HG03378 (cell line): ENCODE measurements at regions not wholly inside any gene's neighbourhood (a gene's known extent, or its start where the extent isn't known, plus 50 kb on each side); places are given as distances from the start of the nearest gene placed in this dataset.

ENCODE experiments used
- ATAC-seq: cut with Tn5 transposase; IDR thresholded peaks from one replicate; pipeline ENCODE4 v1.9.1; 2021; ENCODE audit warnings: mild to moderate bottlenecking, moderate library complexity; ENCODE audit not compliant: unreplicated experiment

GRCh38 chr14:99065551-99065950 is 206.4 kb downstream of the BCL11B start:
- no peak for ATAC-seq

DNA sequence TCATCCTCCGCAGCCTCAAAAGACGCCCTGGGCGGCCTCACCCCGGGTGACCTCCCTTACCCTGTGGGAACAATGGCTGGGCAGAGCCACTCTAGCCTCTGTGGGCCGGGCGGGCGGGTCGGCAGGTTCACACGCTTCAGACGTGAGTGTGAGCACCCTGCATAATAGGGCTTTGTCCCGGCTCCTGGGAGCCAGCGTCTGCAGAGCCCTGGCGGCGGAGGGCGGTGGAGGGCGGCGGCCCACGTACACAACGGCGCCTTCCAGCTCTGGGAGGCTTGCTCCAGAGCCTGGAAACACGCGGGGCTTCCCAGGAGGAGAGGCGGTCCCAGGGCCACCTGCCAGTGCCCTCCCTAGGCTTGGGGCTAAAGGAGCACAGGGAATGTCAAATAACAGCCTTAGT is 205.6 kb downstream of the BCL11B start:
- ATAC-seq: no peak

DNA sequence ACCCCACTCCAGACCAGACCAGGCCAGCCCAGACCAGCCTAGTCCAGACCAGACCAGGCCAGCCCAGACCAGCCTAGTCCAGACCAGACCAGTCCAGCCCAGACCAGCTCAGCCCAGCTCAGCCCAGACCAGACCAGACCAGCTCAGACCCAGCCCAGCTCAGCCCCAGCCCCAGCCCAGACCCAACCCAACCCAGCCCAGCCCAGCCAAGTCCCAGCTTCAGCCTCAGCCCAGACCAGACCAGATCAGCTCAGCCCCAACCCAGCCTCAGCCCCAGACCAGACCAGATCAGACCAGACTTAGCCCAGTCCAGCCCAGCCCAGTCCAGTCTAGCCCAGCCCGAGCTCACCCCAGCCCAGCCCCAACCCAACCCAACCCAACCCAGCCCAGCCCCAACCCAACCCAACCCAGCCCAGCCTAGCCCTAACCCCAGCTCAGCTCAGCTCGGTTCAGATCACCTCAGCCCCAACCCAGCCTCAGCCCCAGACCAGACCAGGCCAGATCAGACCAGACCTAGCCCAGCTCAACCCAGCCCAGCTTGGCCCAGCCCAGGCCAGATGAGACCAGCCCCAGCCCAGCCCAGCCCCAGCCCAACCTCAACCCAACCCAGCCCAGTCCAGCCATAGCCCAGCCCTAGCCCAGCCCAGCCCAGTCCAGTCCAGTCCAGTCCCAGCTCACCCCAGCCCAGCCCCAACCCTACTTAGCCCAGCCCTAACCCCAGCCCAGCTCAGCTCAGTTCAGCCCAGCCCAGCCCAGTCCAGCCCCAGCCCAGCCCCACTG is 204.7 kb downstream of the BCL11B start:
- ATAC-seq: no peak

DNA sequence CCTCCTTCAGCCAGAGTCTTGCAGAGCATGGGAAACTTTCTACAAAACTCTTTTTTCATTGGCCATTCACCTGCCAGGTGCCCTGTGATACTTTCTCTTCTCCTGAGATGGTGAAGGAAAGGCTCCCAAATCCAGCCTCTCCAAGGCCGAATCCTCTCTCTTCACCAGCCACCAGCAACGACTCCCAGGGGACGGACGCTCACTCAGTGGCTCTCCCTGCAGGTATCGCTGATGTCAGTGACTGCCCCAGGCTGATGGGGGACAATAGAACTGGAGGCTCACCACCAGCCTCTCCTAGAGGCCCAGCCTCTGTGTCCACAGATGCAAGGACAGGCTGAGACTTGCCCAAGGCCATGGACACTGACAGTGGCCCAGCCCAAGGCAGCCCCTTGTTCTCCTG is 204.1 kb downstream of the BCL11B start:
- ATAC-seq: no peak

GRCh38 chr14:99069946-99070345 is 202.1 kb downstream of the BCL11B start:
- no peak for ATAC-seq

DNA sequence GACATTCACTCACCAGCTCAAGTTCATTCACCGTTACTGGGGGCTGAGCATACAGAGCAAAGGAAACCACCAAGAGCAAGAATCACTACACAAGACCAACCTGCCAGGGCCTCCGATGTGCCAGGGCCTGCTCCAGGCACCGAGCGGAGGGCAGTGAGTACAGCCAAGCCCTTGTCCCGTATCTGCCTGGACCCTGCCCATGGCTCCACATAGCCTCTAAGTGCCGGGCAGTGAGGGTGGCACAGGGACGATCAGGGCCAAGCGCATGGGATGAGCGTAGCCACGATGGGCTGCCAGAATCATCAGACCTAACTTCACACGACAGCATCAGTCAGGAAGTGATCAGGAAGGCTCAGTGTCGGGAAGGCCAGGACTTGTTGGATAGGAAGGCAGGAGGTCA is 199.6 kb downstream of the BCL11B start:
- ATAC-seq: no peak

GRCh38 chr14:99072956-99073355 is 199.0 kb downstream of the BCL11B start:
- ATAC-seq: no peak

GRCh38 chr14:99073431-99073830 is 198.6 kb downstream of the BCL11B start:
- no peak for ATAC-seq

DNA sequence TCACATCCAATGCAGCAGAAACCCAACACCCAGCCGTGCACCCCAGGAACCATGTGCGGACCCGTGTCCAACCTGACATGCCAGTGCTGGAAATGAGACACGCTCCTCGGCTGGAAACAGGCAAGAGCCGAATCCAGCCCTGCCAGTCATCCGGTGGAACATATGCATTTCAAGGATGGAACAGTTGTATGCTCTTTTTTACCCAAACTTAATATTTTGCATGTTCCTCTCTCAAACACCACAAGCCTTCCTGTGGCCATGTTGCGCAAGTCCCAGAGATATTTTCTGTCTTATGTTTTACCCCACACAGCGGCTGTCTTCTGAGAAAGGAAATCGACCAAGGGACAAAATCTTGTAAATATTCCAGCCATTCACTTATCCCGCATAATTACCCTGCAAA is 196.9 kb downstream of the BCL11B start:
- no peak for ATAC-seq

- ATAC-seq: no peak
Observed at GRCh38 chr14:99075771-99076375, 196.1 kb downstream of the BCL11B start.

DNA sequence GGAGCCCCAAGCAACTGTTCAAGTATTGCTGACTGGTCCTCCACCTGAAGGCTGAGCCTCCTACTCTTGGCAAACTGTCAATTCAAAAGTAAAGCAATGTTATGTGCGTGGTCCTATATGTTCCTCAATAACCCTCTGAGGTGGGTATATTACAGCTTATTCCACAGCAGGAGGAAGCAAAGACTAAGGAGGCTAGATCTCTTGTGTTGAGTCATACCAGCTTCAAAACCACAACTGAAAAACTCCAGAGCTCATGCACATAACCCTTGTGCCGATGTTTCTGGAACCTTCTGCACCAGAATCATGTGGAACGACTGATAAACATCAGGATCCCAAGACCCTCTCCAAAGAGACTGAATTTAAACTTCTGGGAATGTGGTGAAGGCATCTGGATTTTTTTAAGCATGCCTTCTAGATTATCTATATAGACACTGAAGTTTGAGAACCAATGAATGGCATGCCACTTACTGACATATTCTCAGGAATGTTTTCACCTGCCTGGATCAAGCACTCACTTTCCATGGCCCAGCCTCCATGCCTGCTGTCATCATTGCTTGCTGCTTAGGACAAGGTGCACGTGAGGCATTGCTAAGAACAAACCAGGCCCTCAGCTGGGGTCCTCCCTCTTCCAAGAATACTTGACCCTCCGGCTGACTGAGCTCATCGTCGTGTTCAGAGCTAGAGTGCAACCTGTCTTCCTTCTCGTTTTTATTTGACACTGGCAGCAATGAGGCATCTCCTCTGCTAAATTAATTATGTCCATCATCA is 194.7 kb downstream of the BCL11B start:
- ATAC-seq: no peak

DNA sequence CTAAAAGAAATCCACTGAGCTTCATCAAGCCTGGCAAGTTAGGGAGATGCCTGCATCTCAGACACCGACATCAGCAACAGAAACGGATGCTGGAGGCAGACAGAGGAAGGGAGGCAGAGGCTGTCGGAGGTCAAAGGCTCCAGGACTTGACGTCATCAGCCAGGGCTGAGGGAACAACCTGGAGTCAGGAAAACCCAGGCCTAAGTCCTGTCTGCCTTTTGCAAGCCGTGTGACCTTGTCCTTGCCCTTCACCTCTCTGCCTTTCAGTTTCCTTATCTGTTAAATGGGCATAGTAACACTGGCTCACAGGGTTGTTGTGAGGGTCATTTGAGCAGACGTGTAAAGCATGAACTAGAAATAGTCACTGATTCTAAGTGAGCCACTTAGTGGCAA is 194.2 kb downstream of the BCL11B start:
- ATAC-seq: no peak

- no peak for ATAC-seq
Observed at GRCh38 chr14:99078426-99078825, 193.6 kb downstream of the BCL11B start.

- ATAC-seq: no peak
Observed at GRCh38 chr14:99079061-99079727, 192.8 kb downstream of the BCL11B start.

DNA sequence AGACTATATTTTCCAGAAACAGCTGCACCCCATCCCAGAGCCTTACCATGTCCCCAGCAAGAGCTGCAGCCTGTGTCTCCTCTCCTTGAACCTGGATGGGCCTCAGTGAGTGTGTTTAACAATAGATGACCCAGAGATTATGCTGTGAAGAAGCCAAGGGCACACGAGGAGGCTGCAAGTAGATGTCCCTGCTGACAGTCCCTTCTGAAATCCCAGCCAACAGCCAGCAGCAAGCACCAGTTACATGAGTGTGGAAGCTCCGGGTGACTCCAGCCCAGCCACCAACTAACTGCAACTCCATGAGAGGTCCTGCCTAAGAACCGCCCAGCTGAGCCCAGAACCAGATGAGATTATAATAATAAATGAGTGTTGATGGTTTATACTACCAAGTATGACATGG is 191.7 kb downstream of the BCL11B start:
- ATAC-seq: no peak

DNA sequence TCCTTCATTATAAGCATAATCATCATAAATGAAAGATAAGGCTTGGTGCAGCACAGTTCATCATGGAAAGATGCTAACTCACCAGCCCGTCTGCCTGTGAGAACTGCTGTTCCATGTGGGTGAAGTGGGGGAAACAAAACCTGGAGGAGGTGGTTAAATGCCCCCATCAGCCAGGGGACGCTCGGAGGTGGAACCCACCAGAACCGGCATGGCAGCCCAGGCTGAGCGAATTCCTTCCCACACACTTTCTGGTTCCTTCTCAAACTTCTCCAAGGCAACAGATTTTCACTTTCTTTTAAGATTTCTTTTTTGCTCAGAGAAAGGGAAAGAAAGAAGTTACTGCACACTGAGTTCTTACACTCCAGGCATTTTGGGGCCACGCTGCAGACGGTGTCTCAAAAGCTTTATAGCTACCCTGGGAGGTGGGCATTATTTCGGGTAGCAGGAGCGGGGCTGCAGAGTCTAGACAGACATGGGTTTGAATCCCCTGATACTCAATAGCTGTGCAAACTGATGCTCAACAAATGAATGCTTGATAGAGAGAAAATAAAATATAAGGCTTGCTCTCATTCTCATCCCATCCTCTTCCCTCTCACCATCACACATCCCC is 190.7 kb downstream of the BCL11B start:
- no peak for ATAC-seq

GRCh38 chr14:99081880-99082279 is 190.1 kb downstream of the BCL11B start:
- ATAC-seq: no peak

DNA sequence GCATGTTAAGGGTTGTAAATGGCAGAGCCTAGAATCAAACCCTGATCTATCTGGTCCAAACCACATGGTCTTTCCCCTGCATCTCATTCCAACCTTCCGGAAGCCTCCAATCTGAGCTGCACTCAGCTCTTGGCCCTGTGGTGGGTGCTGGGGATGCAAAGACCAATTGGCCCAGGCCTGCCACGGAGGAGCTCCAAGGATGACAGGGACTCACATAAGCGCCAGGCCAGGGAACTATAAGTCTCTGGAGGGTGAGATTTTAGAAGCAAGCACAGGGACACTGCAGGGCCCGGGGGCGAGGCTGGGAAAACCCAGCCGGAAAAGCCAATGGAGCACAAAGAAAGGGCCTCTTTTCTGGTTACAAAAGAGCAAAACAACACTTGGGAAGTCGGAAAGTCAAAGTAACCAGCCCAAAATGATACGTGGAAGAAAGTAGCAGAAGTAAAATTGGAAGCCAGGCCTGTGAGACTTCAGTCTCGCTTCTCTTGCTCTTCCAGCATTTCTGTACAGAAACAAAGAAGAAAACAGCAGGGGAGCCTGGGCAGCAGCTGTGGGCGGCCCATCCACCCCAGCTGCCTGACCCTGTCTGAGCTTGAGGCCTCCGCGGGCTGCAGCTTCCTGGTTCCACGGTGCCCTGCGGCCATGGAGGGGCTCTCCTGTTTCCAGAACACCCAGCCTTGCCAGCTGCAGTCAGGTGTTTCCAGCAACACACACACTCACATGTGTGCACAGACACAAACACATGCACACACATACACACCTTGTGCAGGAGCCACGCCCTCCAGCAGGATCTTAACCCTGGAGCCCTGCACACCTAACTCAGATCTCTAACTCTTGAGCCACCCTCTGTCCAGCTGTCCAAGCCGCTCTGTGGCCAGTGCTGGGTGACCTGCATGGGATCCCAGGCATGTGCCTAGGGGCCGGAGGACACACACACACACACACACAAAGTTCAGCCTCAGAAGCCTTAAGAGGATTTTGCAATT is 178.2 kb downstream of the BCL11B start:
- no peak for ATAC-seq

DNA sequence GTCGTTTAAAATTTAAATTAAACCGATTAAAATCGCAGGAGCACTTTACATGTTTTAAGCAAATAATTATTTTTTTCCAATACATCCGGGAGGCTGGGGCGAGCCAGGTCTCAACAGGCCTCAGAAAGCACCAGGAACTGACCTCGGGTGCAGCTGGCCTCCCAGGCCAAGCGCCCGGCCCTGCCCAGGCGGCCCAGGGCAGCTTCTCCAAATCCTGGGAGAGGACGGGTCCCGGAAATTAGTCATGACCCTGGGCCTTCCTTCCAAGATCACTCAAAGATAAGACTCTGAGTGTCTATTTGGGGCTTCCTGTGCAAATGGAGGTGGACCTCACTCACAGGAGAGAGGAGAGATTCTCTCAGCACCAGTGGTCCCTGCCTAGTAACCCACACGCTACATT is 177.1 kb downstream of the BCL11B start:
- no peak for ATAC-seq

GRCh38 chr14:99095369-99095768 is 176.6 kb downstream of the BCL11B start:
- no peak for ATAC-seq
